Parathyroid adenoma (tissue), 2 donors: ENCODE measurements at regions not wholly inside any gene's neighbourhood (a gene's known extent, or its start where the extent isn't known, plus 50 kb on each side); places are given as distances from the start of the nearest gene placed in this dataset.

Source experiments
- H2AFZ ChIP-seq: fragments of 300-600 bp; sonication (generic); one replicate; pipeline ENCODE4 v1.7.0; 2017; ENCODE audit warnings: antibody characterized with exemption, mild to moderate bottlenecking
- H3K27ac ChIP-seq: fragments of 300-600 bp; sonication (generic); one replicate; pipeline ENCODE4 v1.7.0; 2017
- H3K27me3 ChIP-seq: fragments of 300-600 bp; sonication (generic); one replicate; pipeline ENCODE4 v1.7.0; 2017; ENCODE audit warnings: low read length; ENCODE audit not compliant: control insufficient read depth, insufficient read depth
- H3K36me3 ChIP-seq: fragments of 300-600 bp; sonication (generic); one replicate; pipeline ENCODE4 v1.7.0; 2017; ENCODE audit warnings: low read length; ENCODE audit not compliant: control insufficient read depth, insufficient read depth
- H3K4me1 ChIP-seq: fragments of 300-600 bp; sonication (generic); one replicate; pipeline ENCODE4 v1.7.0; 2017; ENCODE audit warnings: control low read depth
- H3K4me2 ChIP-seq: fragments of 300-600 bp; sonication (generic); one replicate; pipeline ENCODE4 v1.7.0; 2017; ENCODE audit warnings: low read length
- H3K4me3 ChIP-seq: fragments of 300-600 bp; sonication (generic); one replicate; pipeline ENCODE4 v1.7.0; 2017; ENCODE audit warnings: low read depth, low read length
- H3K79me2 ChIP-seq: fragments of 300-600 bp; sonication (generic); one replicate; pipeline ENCODE4 v1.7.0; 2017; ENCODE audit warnings: control low read depth
- H3K9ac ChIP-seq: fragments of 300-600 bp; sonication (generic); one replicate; pipeline ENCODE4 v1.7.0; 2017; ENCODE audit warnings: mild to moderate bottlenecking
- H3K9me3 ChIP-seq: fragments of 300-600 bp; sonication (generic); one replicate; pipeline ENCODE4 v1.7.0; 2017; ENCODE audit warnings: low read length; ENCODE audit not compliant: control insufficient read depth
- CTCF ChIP-seq: fragments of 300-600 bp; sonication (generic); IDR thresholded peaks from one replicate; pipeline ENCODE4 v1.7.0; 2017; ENCODE audit warnings: antibody characterized with exemption, mild to moderate bottlenecking
- donor health status: primary hyperparathyroidism.

- H3K4me1 ChIP-seq, result no peaks in the 10 kb centered on the region
- H3K79me2 ChIP-seq, result no peaks in the 10 kb centered on the region
- no peak for TF ChIP-seq CTCF
- H3K9me3 ChIP-seq, result no peaks in the 10 kb centered on the region
- H3K4me2 ChIP-seq, result no peak overlapping the region
- no peaks in the 10 kb centered on the region for H3K27me3 ChIP-seq
- H2AFZ ChIP-seq, result no peak overlapping the region
- H3K36me3 ChIP-seq, result no peaks in the 10 kb centered on the region
- H3K4me3 ChIP-seq, result no peak overlapping the region
- H3K27ac ChIP-seq, result no peak overlapping the region
- H3K9ac ChIP-seq, result no peak overlapping the region
Measured at GRCh38 chr22:48840112-48840949, 987.3 kb downstream of the BRD1 start.

GRCh38 chr22:48838846-48839730, 988.6 kb downstream of the BRD1 start:
- Histone ChIP-seq H3K4me1 (no peaks in the 10 kb centered on the region), H3K27me3 (no peaks in the 10 kb centered on the region), H3K4me2 (no peak overlapping the region), H3K9me3 (no peaks in the 10 kb centered on the region), H3K27ac (no peak overlapping the region), H3K4me3 (no peak overlapping the region), H3K9ac (no peak overlapping the region), H2AFZ (no peak overlapping the region), H3K36me3 (no peaks in the 10 kb centered on the region), H3K79me2 (no peaks in the 10 kb centered on the region)
- no peak for TF ChIP-seq CTCF

- H3K9me3 ChIP-seq, result no peaks in the 10 kb centered on the region
- no peak overlapping the region for H2AFZ ChIP-seq
- H3K4me2 ChIP-seq, result no peak overlapping the region
- TF ChIP-seq CTCF, result no peak
- no peaks in the 10 kb centered on the region for H3K36me3 ChIP-seq
- no peaks in the 10 kb centered on the region for H3K27me3 ChIP-seq
- no peaks in the 10 kb centered on the region for H3K4me1 ChIP-seq
- H3K4me3 ChIP-seq, result no peak overlapping the region
- H3K9ac ChIP-seq, result no peak overlapping the region
- no peaks in the 10 kb centered on the region for H3K79me2 ChIP-seq
- H3K27ac ChIP-seq, result no peak overlapping the region
Measured at GRCh38 chr22:48838376-48838775, 989.3 kb downstream of the BRD1 start.

- no peaks in the 10 kb centered on the region for H3K4me1 ChIP-seq
- H3K4me2 ChIP-seq, result no peak overlapping the region
- no peaks in the 10 kb centered on the region for H3K9me3 ChIP-seq
- no peak overlapping the region for H3K9ac ChIP-seq
- no peaks in the 10 kb centered on the region for H3K27me3 ChIP-seq
- no peaks in the 10 kb centered on the region for H3K79me2 ChIP-seq
- no peak overlapping the region for H2AFZ ChIP-seq
- TF ChIP-seq CTCF, result no peak
- no peak overlapping the region for H3K4me3 ChIP-seq
- H3K27ac ChIP-seq, result no peak overlapping the region
- H3K36me3 ChIP-seq, result no peaks in the 10 kb centered on the region
Measured at GRCh38 chr22:48837341-48837935, 990.2 kb downstream of the BRD1 start.
